ENCODE measurements at regions not wholly inside any gene's neighbourhood (a gene's known extent, or its start where the extent isn't known, plus 50 kb on each side); places are given as distances from the start of the nearest gene placed in this dataset.

GRCh38 chr4:33162122-33162521, 2442.0 kb downstream of the PCDH7 start:
- TF ChIP-seq CTCF (IDR thresholded peaks at IDR 0.05 in 2 of 3, conservative IDR thresholded peaks at IDR 0.05 in 1 of 3; ENCODE audit: borderline replicate concordance in 1 of 3, insufficient read depth in 1 of 3, low read depth in 2 of 3, low read length in 2 of 3) (no peak), POLR2A (IDR thresholded peaks at IDR 0.05; ENCODE audit: borderline replicate concordance, extremely low read depth, insufficient read depth, insufficient read length) (no peak), RAD21 (IDR thresholded peaks at IDR 0.05; ENCODE audit: low read depth) (no peak), POLR2AphosphoS5 (IDR thresholded peaks at IDR 0.05; ENCODE audit: low read depth, low read length) (no peak), YY1 (IDR thresholded peaks at IDR 0.05; ENCODE audit: extremely low read depth, insufficient replicate concordance, low read depth, low read length) (no peak), SP1 (IDR thresholded peaks at IDR 0.05; ENCODE audit: low read depth) (no peak), ZNF274 (IDR thresholded peaks at IDR 0.05; ENCODE audit: low read depth, low read length) (no peak), MAX (IDR thresholded peaks at IDR 0.05) (no peak), SIN3A (IDR thresholded peaks at IDR 0.05; ENCODE audit: low read depth) (no peak)
- TF ChIP-seq, protein P1, sequence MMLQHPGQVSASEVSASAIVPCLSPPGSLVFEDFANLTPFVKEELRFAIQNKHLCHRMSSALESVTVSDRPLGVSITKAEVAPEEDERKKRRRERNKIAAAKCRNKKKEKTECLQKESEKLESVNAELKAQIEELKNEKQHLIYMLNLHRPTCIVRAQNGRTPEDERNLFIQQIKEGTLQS (IDR thresholded peaks at IDR 0.05): no peak

Measured in HCT116 (cell line).